ENCODE measurements at regions not wholly inside any gene's neighbourhood (a gene's known extent, or its start where the extent isn't known, plus 50 kb on each side); places are given as distances from the start of the nearest gene placed in this dataset.

GRCh38 chr2:204477358-204477950 is 67.8 kb upstream of the PARD3B start:
- intact Hi-C loops (cut with DNase I): no loop called here
- FAIRE-seq (no peak), ATAC-seq (no peak), DNase-seq (no peak)
- no peak overlapping the region for H3K27ac ChIP-seq
- no peaks in the 10 kb centered on the region for H3K36me3 ChIP-seq
- 80 to 89% methylated on average over 4 of the region's 4 CpGs for WGBS, 2 donors
- no peaks in the 10 kb centered on the region for H3K27me3 ChIP-seq
- H3K9me3 ChIP-seq: no peaks in the 10 kb centered on the region
- TF ChIP-seq CTCF (IDR thresholded peaks at IDR 0.05): no peak
- no peak overlapping the region for H3K4me3 ChIP-seq
- H3K4me1 ChIP-seq: no peaks in the 10 kb centered on the region

GRCh38 chr2:204479557-204479956 is 65.7 kb upstream of the PARD3B start:
- 67 to 73% methylated on average over 4 of the region's 4 CpGs for WGBS, 2 donors
- Histone ChIP-seq H3K4me3 (no peak overlapping the region), H3K36me3 (no peaks in the 10 kb centered on the region), H3K27me3 (no peaks in the 10 kb centered on the region), H3K9me3 (no peaks in the 10 kb centered on the region), H3K27ac (no peak overlapping the region), H3K4me1 (peaks cover 6 to 10% (median 6%) of the 10 kb centered on the region in 3 donors)
- intact Hi-C loops (cut with DNase I): no loop called here
- FAIRE-seq (no peak), ATAC-seq (peak in 1 of 4 donors; percentile 44), DNase-seq (no peak)
- TF ChIP-seq CTCF (IDR thresholded peaks at IDR 0.05): no peak

GRCh38 chr2:204480676-204481075 is 64.6 kb upstream of the PARD3B start:
- Histone ChIP-seq H3K27ac (no peak overlapping the region), H3K9me3 (no peaks in the 10 kb centered on the region), H3K36me3 (no peaks in the 10 kb centered on the region), H3K4me1 (peaks cover 6 to 10% (median 6%) of the 10 kb centered on the region in 3 donors), H3K27me3 (no peaks in the 10 kb centered on the region), H3K4me3 (no peak overlapping the region)
- no peak for ATAC-seq
- DNase-seq: no peak
- no peak for FAIRE-seq
- intact Hi-C loops (cut with DNase I): no loop called here
- no peak for TF ChIP-seq CTCF (IDR thresholded peaks at IDR 0.05)

GRCh38 chr2:204483608-204484081 is 61.6 kb upstream of the PARD3B start:
- DNase-seq (peak; percentile 3 to 60 (median 45)), FAIRE-seq (no peak)

More at GRCh38 chr2:204483608-204484081, 61.6 kb upstream of the PARD3B start:
- Histone ChIP-seq H3K27me3 (no peaks in the 10 kb centered on the region), H3K36me3 (no peaks in the 10 kb centered on the region), H3K27ac (no peak overlapping the region), H3K9me3 (no peaks in the 10 kb centered on the region), H3K4me1 (peaks cover 6 to 21% (median 13%) of the 10 kb centered on the region in 3 donors), H3K4me3 (no peak overlapping the region)
- no peak for TF ChIP-seq CTCF (IDR thresholded peaks at IDR 0.05)
- WGBS, 2 donors: 16 to 17% methylated on average over 4 of the region's 4 CpGs
- intact Hi-C loops (cut with DNase I): no loop called here
- peak in 3 of 4 donors; percentile 27 to 66 (median 52) for ATAC-seq

Data from pancreas (tissue), 10 donors.